CD14-positive monocyte (primary cell): ENCODE measurements at regions not wholly inside any gene's neighbourhood (a gene's known extent, or its start where the extent isn't known, plus 50 kb on each side); places are given as distances from the start of the nearest gene placed in this dataset.

ENCODE experiments used
- DNase-seq, 3 donors: peaks; one replicate each; pipeline ENCODE4 v3.0.0-alpha.2; 2011 to 2022
- H2AFZ ChIP-seq: 2 replicates; pipeline ENCODE4 v1.6.0; 2012; ENCODE audit warnings: mild to moderate bottlenecking, low read depth, low read length, inconsistent platforms; ENCODE audit not compliant: insufficient read depth, poor library complexity, severe bottlenecking
- H3K27ac ChIP-seq, 2 donors: 1 replicate in 1 of 2; 2 replicates in 1 of 2; pipeline ENCODE4 v1.5.1; 2012 to 2013; ENCODE audit warnings: low read length in 2 of 2, control low read depth in 1 of 2, inconsistent platforms in 1 of 2, low read depth in 1 of 2, mild to moderate bottlenecking in 1 of 2
- H3K27me3 ChIP-seq, 2 donors: one replicate each; pipeline versions ENCODE4 v1.6.0 to v1.6.1; 2011 to 2013; ENCODE audit warnings: low read length in 2 of 2; ENCODE audit not compliant: control insufficient read depth in 2 of 2, insufficient read depth in 2 of 2
- H3K36me3 ChIP-seq, 2 donors: replicated peaks in 1 of 2; 1 replicate in 1 of 2; 2 replicates in 1 of 2; pipeline versions ENCODE4 v1.5.1 to v1.6.1; 2012 to 2013; ENCODE audit warnings: low read length in 2 of 2, control low read depth in 1 of 2, inconsistent platforms in 1 of 2, mild to moderate bottlenecking in 1 of 2; ENCODE audit not compliant: insufficient read depth in 2 of 2, control insufficient read depth in 1 of 2
- H3K4me1 ChIP-seq, 2 donors: 1 replicate in 1 of 2; 2 replicates in 1 of 2; pipeline versions ENCODE4 v1.5.1 to v1.6.1; 2012 to 2013; ENCODE audit warnings: low read length in 2 of 2, control low read depth in 1 of 2, inconsistent platforms in 1 of 2, mild to moderate bottlenecking in 1 of 2, moderate library complexity in 1 of 2; ENCODE audit not compliant: insufficient read depth in 2 of 2, control insufficient read depth in 1 of 2
- H3K4me2 ChIP-seq: replicated peaks from 2 replicates; pipeline ENCODE3; 2012; ENCODE audit warnings: low read length, moderate library complexity, mild to moderate bottlenecking; ENCODE audit not compliant: poor library complexity, severe bottlenecking; ENCODE audit errors: extremely low read depth
- H3K4me3 ChIP-seq, 3 experiments: fragments of 200-600 bp in 1 of 3; sonication (generic) in 1 of 3; replicated peaks in 1 of 3; 1 replicate in 2 of 3; 2 replicates in 1 of 3; pipeline ENCODE4 v1.5.1; 2011 to 2013; ENCODE audit warnings: low read length in 3 of 3, mild to moderate bottlenecking in 3 of 3, control low read depth in 2 of 3, low read depth in 2 of 3, inconsistent platforms in 1 of 3, moderate library complexity in 1 of 3
- H3K79me2 ChIP-seq: 2 replicates; pipeline ENCODE4 v1.6.0; 2012; ENCODE audit warnings: mild to moderate bottlenecking, control low read depth, inconsistent platforms, low read length, moderate library complexity; ENCODE audit not compliant: insufficient read depth
- H3K9ac ChIP-seq: 2 replicates; pipeline ENCODE4 v1.6.0; 2017; ENCODE audit warnings: low read length, mild to moderate bottlenecking; ENCODE audit not compliant: insufficient read depth, poor library complexity, severe bottlenecking
- H3K9me3 ChIP-seq, 2 donors: replicated peaks in 1 of 2; 1 replicate in 1 of 2; 2 replicates in 1 of 2; pipeline versions ENCODE4 v1.5.1 to v1.6.1; 2012 to 2013; ENCODE audit warnings: low read length in 2 of 2, control low read depth in 1 of 2; ENCODE audit not compliant: control insufficient read depth in 1 of 2, insufficient read depth in 1 of 2
- H4K20me1 ChIP-seq: 2 replicates; pipeline ENCODE4 v1.6.0; 2012; ENCODE audit warnings: mild to moderate bottlenecking, low read length, control low read depth, moderate library complexity; ENCODE audit not compliant: insufficient read depth
- H3K27ac Mint-ChIP-seq, 7 donors: one replicate each; pipeline ENCODE4 v1.8.0; 2020; ENCODE audit warnings: mild to moderate bottlenecking in 7 of 7, mixed read lengths in 7 of 7, moderate library complexity in 6 of 7, inconsistent platforms in 2 of 7
- H3K27me3 Mint-ChIP-seq, 3 donors: one replicate each; pipeline ENCODE4 v1.8.0; 2021 to 2022; ENCODE audit warnings: low read depth in 3 of 3, mild to moderate bottlenecking in 3 of 3, mixed read lengths in 3 of 3, moderate library complexity in 3 of 3, inconsistent platforms in 1 of 3
- H3K36me3 Mint-ChIP-seq, 2 donors: one replicate each; pipeline ENCODE4 v1.8.0; 2020; ENCODE audit warnings: mixed read lengths in 2 of 2, inconsistent platforms in 1 of 2, mild to moderate bottlenecking in 1 of 2
- H3K4me1 Mint-ChIP-seq: one replicate; pipeline ENCODE4 v1.8.0; 2020; ENCODE audit warnings: mild to moderate bottlenecking, mixed read lengths
- H3K4me3 Mint-ChIP-seq, 2 donors: one replicate each; pipeline ENCODE4 v1.8.0; 2020; ENCODE audit warnings: mild to moderate bottlenecking in 2 of 2, mixed read lengths in 2 of 2, moderate library complexity in 1 of 2
- H3K9me3 Mint-ChIP-seq, 7 donors: one replicate each; pipeline ENCODE4 v1.8.0; 2020 to 2022; ENCODE audit warnings: mixed read lengths in 7 of 7, mild to moderate bottlenecking in 6 of 7, moderate library complexity in 6 of 7, inconsistent platforms in 2 of 7
- intact Hi-C, 2 donors: fragments of 100-400 bp; cut with micrococcal nuclease; formaldehyde crosslinking; loops; one replicate each; pipeline versions ENCODE4 v1.15.0 to v1.15.1; 2023
- TF ChIP-seq, protein P1 (sequence below): fragments of 200-600 bp; IDR thresholded peaks from one replicate; pipeline ENCODE4 v1.8.0; 2022; ENCODE audit warnings: antibody characterized with exemption, mild to moderate bottlenecking

DNA sequence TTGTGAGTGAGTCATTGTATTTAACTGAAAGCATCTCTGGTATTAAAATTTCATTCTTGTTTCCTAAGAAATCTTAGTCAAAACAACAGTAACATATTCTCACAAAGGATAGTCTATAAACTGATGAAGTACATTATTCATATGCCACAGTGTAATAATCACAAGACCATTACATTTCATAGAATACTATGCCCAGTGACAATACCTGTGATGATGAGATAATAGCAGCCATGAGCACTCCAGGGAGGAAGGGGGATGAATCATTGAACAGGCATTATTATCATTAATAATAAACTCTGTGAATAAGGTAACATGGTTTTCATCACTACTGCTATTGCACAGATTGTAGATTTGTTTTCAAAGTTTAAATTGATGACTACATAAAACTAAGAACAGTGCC is 667.9 kb downstream of the EPM2A start:
- Mint-ChIP-seq H3K4me1 (no peaks in the 10 kb centered on the region), H3K36me3 (no peaks in the 10 kb centered on the region), H3K9me3 (peaks cover 0 to 6% (median 2%) of the 10 kb centered on the region in 7 donors), H3K27me3 (peaks cover 0 to 3% (median 0%) of the 10 kb centered on the region in 3 donors), H3K27ac (no peak overlapping the region), H3K4me3 (no peak overlapping the region)
- intact Hi-C loops = no loop called here
- Histone ChIP-seq H3K36me3 (no peaks in the 10 kb centered on the region), H3K27me3 (no peaks in the 10 kb centered on the region), H4K20me1 (no peaks in the 10 kb centered on the region), H3K4me1 (no peaks in the 10 kb centered on the region), H3K4me3 (no peak overlapping the region), H3K27ac (no peak overlapping the region), H2AFZ (no peak overlapping the region), H3K4me2 (no peak overlapping the region), H3K9me3 (peaks cover 0 to 2% of the 10 kb centered on the region in 2 donors), H3K9ac (no peak overlapping the region), H3K79me2 (no peaks in the 10 kb centered on the region)
- no peak for DNase-seq
- TF ChIP-seq, protein P1, sequence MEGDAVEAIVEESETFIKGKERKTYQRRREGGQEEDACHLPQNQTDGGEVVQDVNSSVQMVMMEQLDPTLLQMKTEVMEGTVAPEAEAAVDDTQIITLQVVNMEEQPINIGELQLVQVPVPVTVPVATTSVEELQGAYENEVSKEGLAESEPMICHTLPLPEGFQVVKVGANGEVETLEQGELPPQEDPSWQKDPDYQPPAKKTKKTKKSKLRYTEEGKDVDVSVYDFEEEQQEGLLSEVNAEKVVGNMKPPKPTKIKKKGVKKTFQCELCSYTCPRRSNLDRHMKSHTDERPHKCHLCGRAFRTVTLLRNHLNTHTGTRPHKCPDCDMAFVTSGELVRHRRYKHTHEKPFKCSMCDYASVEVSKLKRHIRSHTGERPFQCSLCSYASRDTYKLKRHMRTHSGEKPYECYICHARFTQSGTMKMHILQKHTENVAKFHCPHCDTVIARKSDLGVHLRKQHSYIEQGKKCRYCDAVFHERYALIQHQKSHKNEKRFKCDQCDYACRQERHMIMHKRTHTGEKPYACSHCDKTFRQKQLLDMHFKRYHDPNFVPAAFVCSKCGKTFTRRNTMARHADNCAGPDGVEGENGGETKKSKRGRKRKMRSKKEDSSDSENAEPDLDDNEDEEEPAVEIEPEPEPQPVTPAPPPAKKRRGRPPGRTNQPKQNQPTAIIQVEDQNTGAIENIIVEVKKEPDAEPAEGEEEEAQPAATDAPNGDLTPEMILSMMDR = no peak

DNA sequence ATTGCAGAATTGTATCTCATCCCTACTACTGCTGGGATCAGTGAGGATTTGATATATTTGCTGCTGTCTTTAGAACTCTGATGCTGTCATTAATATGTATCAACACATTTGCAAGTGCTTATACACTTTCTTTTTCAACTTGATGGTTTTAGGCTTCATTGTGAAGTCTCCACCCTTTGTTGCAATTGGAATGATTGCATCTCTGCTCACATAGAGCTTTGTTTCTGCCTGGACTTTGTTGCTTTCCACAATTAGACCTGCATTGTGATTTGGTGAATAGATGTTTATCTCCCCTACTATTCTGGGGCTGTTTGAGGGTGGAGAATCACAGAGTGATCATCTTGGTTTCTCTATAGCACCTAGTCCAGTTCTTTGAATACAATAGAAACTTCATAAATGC is 666.7 kb downstream of the EPM2A start:
- Histone ChIP-seq H3K27me3 (no peaks in the 10 kb centered on the region), H3K4me2 (no peak overlapping the region), H3K4me1 (no peaks in the 10 kb centered on the region), H3K79me2 (no peaks in the 10 kb centered on the region), H3K9ac (no peak overlapping the region), H3K36me3 (no peaks in the 10 kb centered on the region), H3K27ac (no peak overlapping the region), H4K20me1 (no peaks in the 10 kb centered on the region), H3K9me3 (peaks cover 0 to 2% of the 10 kb centered on the region in 2 donors), H2AFZ (no peak overlapping the region), H3K4me3 (no peak overlapping the region)
- no peak for DNase-seq
- Mint-ChIP-seq H3K9me3 (peaks cover 0 to 6% (median 2%) of the 10 kb centered on the region in 7 donors), H3K4me3 (no peak overlapping the region), H3K27ac (no peak overlapping the region), H3K4me1 (no peaks in the 10 kb centered on the region), H3K27me3 (peaks cover 0 to 3% (median 0%) of the 10 kb centered on the region in 3 donors), H3K36me3 (no peaks in the 10 kb centered on the region)
- intact Hi-C loops = no loop called here
- TF ChIP-seq, protein P1 = no peak
